ENCODE measurements at regions not wholly inside any gene's neighbourhood (a gene's known extent, or its start where the extent isn't known, plus 50 kb on each side); places are given as distances from the start of the nearest gene placed in this dataset.
A peak's percentile ranks its signal among the peaks of the same experiment; 100 is the strongest.

DNA sequence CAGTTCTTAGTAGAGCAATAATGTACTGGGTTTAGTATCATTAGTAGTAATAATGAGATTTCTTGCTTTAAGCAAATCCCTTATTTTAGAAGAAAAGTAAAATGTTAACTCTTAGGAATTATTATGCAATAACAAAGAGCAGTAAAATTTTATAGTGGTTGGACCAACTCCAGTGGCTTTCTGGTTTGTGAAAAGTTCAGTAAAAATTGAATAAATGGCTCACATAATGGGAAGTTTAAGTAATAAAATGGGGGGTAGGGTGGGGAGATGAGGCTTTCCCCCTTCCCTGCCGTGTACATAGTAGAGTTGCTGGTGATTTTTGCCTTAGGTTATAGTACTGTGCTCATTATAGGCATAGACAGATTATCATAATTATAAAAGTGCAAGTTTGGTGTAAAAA is 250.5 kb upstream of the ATP2B1 start:
- DNase-seq (ENCODE audit: low read depth), result no peak

DNA sequence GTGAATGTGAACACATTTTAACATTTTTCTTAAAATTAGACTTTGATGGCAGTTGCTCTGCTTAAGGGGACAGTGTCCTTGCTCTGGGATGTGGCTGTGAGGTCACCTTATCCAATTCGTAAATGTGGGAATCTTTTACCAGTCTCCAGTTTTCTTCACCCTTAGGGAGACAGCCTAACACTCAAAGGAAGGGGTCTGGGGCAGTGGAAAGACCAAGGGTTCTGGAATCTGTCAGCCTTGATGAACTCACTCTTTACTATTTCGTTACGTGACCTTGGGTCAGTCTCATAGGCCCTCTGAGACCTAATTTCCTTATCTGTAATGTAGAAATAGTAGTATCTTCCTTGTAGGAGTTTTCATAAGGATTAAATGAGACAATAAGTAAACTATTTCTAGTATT is 245.6 kb upstream of the ATP2B1 start:
- no peak for DNase-seq (ENCODE audit: low read depth)

GRCh38 chr12:89951694-89952060 is 243.0 kb upstream of the ATP2B1 start:
- DNase-seq (ENCODE audit: low read depth), result no peak

DNA sequence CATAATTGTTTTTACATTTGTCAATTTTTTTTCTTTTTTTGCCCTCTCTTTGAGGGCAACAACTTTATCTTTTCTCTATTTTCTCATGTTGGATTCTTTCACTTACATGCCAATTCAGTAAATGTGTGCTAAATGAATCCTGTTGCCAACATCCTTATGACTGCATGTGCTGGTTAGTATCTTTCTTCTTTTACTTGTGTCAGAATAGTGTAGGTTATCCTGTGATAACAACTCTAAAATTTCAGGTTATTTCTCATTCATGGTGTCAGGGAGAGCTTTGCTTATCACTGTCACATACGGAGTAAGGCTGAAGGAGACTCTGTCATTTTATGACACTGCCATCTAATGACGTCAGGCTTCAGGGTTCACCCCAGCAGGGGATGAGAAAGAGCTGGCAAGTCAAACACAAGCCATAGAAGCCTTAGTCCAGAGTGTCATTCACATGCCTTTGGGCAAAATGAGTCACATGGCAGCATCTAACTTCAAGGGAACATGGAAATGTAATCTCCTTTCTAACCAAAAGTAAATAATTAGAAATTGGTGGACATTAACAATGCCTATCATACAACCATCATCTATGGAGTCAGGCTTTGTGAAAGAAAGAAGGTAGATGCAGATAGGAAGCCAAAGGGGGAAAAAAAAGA is 242.5 kb upstream of the ATP2B1 start:
- no peak for DNase-seq (ENCODE audit: low read depth)

DNA sequence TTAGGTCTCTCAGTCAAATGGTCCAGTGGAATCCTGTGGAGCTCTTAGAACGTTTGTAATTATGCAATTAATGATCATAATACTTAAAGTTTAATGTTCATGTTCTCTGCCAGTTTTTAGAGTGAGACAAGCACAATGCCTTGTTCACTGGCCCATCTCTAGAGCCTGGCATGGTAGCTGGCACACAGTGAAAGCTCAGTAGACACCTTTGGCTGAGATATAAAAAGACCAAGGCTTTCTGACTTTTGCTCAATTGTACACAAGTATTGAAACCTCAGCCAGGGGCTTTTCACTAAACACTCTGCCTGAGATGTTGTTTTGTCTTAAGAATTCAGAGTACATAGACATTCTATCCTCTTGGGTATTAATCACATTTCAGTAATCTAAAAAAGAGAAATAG is 241.8 kb upstream of the ATP2B1 start:
- no peak for DNase-seq (ENCODE audit: low read depth)

- DNase-seq (ENCODE audit: low read depth), result peak; percentile 52
These were observed 241.0 kb upstream of the ATP2B1 start for GRCh38 chr12:89949457-89950195.

DNA sequence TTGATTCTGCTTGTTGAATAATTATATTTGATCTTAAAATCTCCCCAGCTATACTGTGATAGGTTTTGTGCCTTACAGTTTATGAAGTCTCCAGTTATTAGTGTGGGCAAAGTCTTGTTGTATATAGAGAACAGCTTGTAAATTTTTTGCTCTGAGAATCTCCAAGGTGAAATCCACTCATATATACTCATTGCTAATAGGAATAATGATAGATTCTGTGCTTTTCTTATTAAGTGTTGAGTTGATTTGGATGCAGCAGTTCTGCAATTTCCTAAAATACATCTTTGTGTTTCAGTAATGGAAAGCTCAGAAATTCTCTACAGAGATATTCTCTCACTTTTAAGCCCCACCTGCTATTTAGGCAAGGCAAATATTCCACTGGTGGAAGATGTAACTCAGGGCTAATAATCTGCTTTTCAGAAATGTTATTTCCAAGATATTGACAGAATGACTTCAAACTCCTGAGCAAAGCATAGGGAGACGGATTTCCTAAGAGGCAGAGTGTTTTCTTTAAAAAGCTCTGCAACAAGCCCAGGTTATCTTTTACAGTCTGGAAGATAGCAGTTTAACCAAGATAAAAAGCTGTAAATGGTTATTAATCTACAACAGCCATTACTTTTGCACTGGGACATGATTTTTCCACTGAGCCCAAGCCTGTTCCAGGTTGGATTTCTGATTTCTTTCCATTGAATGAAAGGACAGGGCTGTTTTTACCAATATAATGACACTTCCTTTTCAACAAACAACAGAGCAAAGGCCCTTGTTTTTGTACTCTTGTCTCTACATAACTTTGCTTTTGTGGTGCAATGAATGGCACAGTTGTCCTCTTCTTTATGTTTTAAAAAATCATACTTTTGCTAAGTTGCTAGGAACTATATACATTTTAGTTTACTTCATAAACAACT is 239.9 kb upstream of the ATP2B1 start:
- DNase-seq (ENCODE audit: low read depth), result no peak

- DNase-seq (ENCODE audit: low read depth), result no peak
These were observed 239.0 kb upstream of the ATP2B1 start for GRCh38 chr12:89947437-89948270.

- DNase-seq (ENCODE audit: low read depth), result no peak
These were observed 238.0 kb upstream of the ATP2B1 start for GRCh38 chr12:89946518-89947135.

- no peak for DNase-seq (ENCODE audit: low read depth)
These were observed 236.5 kb upstream of the ATP2B1 start for GRCh38 chr12:89945123-89945522.

DNA sequence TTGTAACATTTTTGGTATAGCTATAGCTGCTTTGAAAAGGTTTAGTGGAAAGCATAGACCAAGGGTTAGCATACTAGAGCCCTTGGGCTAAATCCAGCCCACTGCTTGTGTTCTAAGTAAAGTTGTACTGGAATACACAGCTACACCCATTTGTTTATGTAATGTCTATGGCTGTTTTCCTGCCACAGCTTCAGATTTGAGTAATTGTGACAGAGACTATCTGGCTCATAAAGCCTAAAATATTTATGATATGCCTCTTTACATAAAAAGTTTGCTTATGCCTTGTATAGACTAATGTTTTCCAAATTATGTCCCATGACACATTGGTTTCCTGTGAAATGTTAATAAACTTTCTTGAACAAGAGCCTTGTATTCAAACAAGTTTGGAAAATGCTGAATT is 234.8 kb upstream of the ATP2B1 start:
- DNase-seq (ENCODE audit: low read depth), result no peak

- no peak for DNase-seq (ENCODE audit: low read depth)
These were observed 232.8 kb upstream of the ATP2B1 start for GRCh38 chr12:89941436-89941835.

- no peak for DNase-seq (ENCODE audit: low read depth)
These were observed 231.0 kb upstream of the ATP2B1 start for GRCh38 chr12:89939522-89940215.

GRCh38 chr12:89936631-89937030 is 228.0 kb upstream of the ATP2B1 start:
- DNase-seq (ENCODE audit: low read depth), result no peak

GRCh38 chr12:89935850-89936249 is 227.2 kb upstream of the ATP2B1 start:
- DNase-seq (ENCODE audit: low read depth), result no peak

DNA sequence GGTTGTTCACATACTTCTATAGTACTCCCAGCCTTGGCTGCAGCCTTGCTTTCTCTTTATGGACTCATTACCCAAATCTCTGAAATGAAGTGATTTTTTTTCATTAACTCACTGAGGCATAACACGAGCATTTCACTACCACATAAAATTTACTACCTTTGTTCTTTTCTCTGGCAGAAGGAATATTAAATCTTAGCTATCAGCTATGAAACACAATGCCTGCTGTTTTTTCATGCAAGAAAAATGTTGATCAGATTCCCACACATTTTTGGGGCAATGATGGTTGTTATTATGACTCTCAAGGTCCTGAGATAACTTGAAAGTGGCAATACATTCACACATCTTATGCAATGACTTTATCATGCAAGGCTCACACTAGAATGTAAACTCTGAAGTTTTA is 225.3 kb upstream of the ATP2B1 start:
- DNase-seq (ENCODE audit: low read depth), result no peak

GRCh38 chr12:89932954-89933353 is 224.3 kb upstream of the ATP2B1 start:
- no peak for DNase-seq (ENCODE audit: low read depth)

DNA sequence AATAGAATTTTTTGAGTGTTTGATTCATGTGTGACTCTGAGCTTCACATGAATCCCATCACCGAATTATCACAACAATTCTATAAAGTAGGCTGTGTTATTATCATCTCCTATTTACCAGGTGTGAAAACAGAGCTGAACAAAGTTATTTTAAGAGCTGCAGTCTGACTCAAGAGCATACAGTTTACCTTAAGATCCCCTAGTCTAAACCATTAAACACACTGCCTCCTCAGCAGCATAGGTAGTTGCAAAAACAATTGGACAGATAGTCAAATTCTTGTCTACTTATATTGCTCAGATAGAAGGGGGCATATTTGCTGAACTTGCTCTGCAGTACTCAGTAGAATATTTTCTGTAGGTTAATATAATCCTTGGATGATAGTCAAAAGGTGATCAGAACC is 219.8 kb upstream of the ATP2B1 start:
- DNase-seq (ENCODE audit: low read depth), result no peak

GRCh38 chr12:89927226-89927698 is 218.6 kb upstream of the ATP2B1 start:
- DNase-seq (ENCODE audit: low read depth), result no peak

DNA sequence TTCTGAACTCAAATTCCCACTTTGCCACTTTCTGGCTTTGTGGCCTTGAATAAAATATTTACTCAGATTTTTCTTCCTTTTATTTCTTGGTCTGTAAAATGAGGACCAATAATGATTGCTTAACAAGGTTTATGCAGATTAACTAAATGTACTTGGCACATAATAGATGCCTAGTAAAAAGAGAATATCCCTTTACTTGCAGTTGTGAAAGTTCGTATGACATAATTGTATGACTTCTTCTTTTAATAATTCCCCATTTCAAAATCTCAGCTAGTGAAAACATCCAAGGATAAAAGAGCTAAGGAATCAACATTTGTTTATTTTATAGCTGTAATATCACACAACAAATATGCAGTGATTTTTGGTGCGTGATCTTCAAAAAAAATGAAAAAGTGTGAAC is 215.6 kb upstream of the ATP2B1 start:
- no peak for DNase-seq (ENCODE audit: low read depth)

DNA sequence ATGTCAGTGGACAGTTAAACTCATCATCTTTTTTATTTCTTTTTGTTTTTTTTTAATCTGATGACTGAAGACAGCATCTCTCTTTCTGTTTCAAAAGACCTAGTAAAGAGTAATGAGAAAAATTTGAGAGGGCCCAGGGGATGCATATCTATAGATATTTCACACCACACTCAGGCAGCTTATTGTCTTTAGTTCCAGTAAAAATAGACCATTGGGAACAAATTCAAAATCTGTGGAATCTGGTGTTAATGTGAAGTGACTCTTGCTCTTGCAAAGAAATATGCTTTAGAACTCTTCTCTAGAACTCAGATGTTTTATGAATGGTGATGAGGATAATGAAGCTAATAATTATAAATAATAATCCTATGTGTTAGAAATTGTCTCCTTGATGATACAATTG is 214.5 kb upstream of the ATP2B1 start:
- DNase-seq (ENCODE audit: low read depth), result no peak

Measured in T follicular helper cell (primary cell).